Naive thymus-derived CD4-positive, alpha-beta T cell (primary cell): ENCODE measurements at regions not wholly inside any gene's neighbourhood (a gene's known extent, or its start where the extent isn't known, plus 50 kb on each side); places are given as distances from the start of the nearest gene placed in this dataset.

Experiments
- ATAC-seq: fragments of 150-1000 bp; cut with Tn5 transposase; 2 replicates; pipeline ENCODE4 v1.10.0; 2021; ENCODE audit warnings: mild to moderate bottlenecking, moderate library complexity
- CTCF ChIA-PET: fragments of 350-600 bp; sonication (Branson Sonifier 250); formaldehyde crosslinking; loops from one replicate; lab custom pipeline; 2021; ENCODE audit warnings: antibody characterized with exemption; lab: Charles Lee
- POLR2A ChIA-PET: fragments of 350-600 bp; sonication (Branson Sonifier 250); formaldehyde crosslinking; loops from one replicate; lab custom pipeline; 2021; ENCODE audit warnings: antibody characterized with exemption, inconsistent platforms; lab: Charles Lee
- DNase-seq, 9 donors: peaks; one replicate each; pipeline versions ENCODE4 v3.0.0 to v3.0.0-alpha.2; 2020 to 2022; ENCODE audit warnings: mixed read lengths in 1 of 9
- H3K27ac ChIP-seq: one replicate; pipeline ENCODE4 v1.7.0; 2013; ENCODE audit warnings: mild to moderate bottlenecking, low read depth, low read length, moderate library complexity
- H3K27me3 ChIP-seq, 2 donors: one replicate each; pipeline ENCODE4 v1.7.0; 2013; ENCODE audit warnings: low read length in 2 of 2, mild to moderate bottlenecking in 2 of 2, moderate library complexity in 2 of 2; ENCODE audit not compliant: control insufficient read depth in 2 of 2, insufficient read depth in 2 of 2
- H3K36me3 ChIP-seq, 3 experiments: 1 replicate in 2 of 3; 2 replicates in 1 of 3; pipeline ENCODE4 v1.7.0; 2013; ENCODE audit warnings: low read length in 3 of 3, mild to moderate bottlenecking in 3 of 3, moderate library complexity in 1 of 3; ENCODE audit not compliant: insufficient read depth in 3 of 3, control insufficient read depth in 2 of 3
- H3K4me1 ChIP-seq, 2 donors: one replicate each; pipeline ENCODE4 v1.7.0; 2013; ENCODE audit warnings: low read length in 2 of 2, mild to moderate bottlenecking in 2 of 2, moderate library complexity in 1 of 2; ENCODE audit not compliant: control insufficient read depth in 2 of 2, insufficient read depth in 2 of 2
- H3K4me3 ChIP-seq: 2 replicates; pipeline ENCODE4 v1.7.0; 2013; ENCODE audit warnings: mild to moderate bottlenecking, low read length
- H3K9me3 ChIP-seq, 3 experiments: 1 replicate in 2 of 3; 2 replicates in 1 of 3; pipeline ENCODE4 v1.7.0; 2013; ENCODE audit warnings: low read length in 3 of 3; ENCODE audit not compliant: control insufficient read depth in 2 of 3
- H3K27ac Mint-ChIP-seq, 9 donors: one replicate each; pipeline ENCODE4 v1.8.0; 2020 to 2022; ENCODE audit warnings: mixed read lengths in 9 of 9, mild to moderate bottlenecking in 8 of 9, moderate library complexity in 5 of 9, inconsistent platforms in 2 of 9
- H3K27me3 Mint-ChIP-seq, 5 donors: one replicate each; pipeline ENCODE4 v1.8.0; 2021 to 2022; ENCODE audit warnings: mixed read lengths in 5 of 5, mild to moderate bottlenecking in 1 of 5
- H3K36me3 Mint-ChIP-seq, 5 donors: one replicate each; pipeline ENCODE4 v1.8.0; 2020 to 2022; ENCODE audit warnings: mixed read lengths in 5 of 5, mild to moderate bottlenecking in 3 of 5, inconsistent platforms in 1 of 5
- H3K4me1 Mint-ChIP-seq, 7 donors: one replicate each; pipeline ENCODE4 v1.8.0; 2020 to 2022; ENCODE audit warnings: mixed read lengths in 7 of 7, mild to moderate bottlenecking in 3 of 7, inconsistent platforms in 1 of 7
- H3K4me3 Mint-ChIP-seq, 10 donors: one replicate each; pipeline ENCODE4 v1.8.0; 2020 to 2022; ENCODE audit warnings: mild to moderate bottlenecking in 10 of 10, mixed read lengths in 10 of 10, moderate library complexity in 6 of 10, inconsistent platforms in 2 of 10
- H3K9me3 Mint-ChIP-seq, 11 donors: one replicate each; pipeline ENCODE4 v1.8.0; 2020 to 2022; ENCODE audit warnings: mixed read lengths in 11 of 11, mild to moderate bottlenecking in 4 of 11, inconsistent platforms in 1 of 11, moderate library complexity in 1 of 11
- intact Hi-C, 2 donors: fragments of 100-400 bp; cut with micrococcal nuclease; formaldehyde crosslinking; loops; one replicate each; pipeline ENCODE4 v1.15.1; 2023

- intact Hi-C loops, result no loop called here
Observed at GRCh38 chr12:22971701-22972191, 346.8 kb downstream of the ETNK1 start.

GRCh38 chr12:22974865-22975264 lies 349.9 kb downstream of the ETNK1 start:
- Histone ChIP-seq H3K27ac (no peak overlapping the region), H3K27me3 (no peaks in the 10 kb centered on the region), H3K36me3 (no peaks in the 10 kb centered on the region), H3K9me3 (no peaks in the 10 kb centered on the region), H3K4me3 (no peak overlapping the region), H3K4me1 (no peaks in the 10 kb centered on the region)
- Mint-ChIP-seq H3K4me1 (no peaks in the 10 kb centered on the region), H3K9me3 (peaks cover 0 to 8% (median 0%) of the 10 kb centered on the region in 11 donors), H3K27ac (no peak overlapping the region), H3K27me3 (peaks cover 0 to 8% (median 0%) of the 10 kb centered on the region in 5 donors), H3K36me3 (no peaks in the 10 kb centered on the region), H3K4me3 (no peak overlapping the region)
- ChIA-PET POLR2A (no interaction called here), CTCF (no interaction called here)
- no peak for DNase-seq
- intact Hi-C loops, result no loop called here
- ATAC-seq, result no peak

More at GRCh38 chr12:22971701-22972191, 346.8 kb downstream of the ETNK1 start:
- Histone ChIP-seq H3K9me3 (no peaks in the 10 kb centered on the region), H3K27me3 (no peaks in the 10 kb centered on the region), H3K27ac (no peak overlapping the region), H3K4me3 (no peak overlapping the region), H3K4me1 (no peaks in the 10 kb centered on the region), H3K36me3 (no peaks in the 10 kb centered on the region)
- ATAC-seq, result no peak
- Mint-ChIP-seq H3K36me3 (no peaks in the 10 kb centered on the region), H3K4me1 (no peaks in the 10 kb centered on the region), H3K9me3 (peaks cover 0 to 8% (median 0%) of the 10 kb centered on the region in 11 donors), H3K27ac (no peak overlapping the region), H3K27me3 (no peaks in the 10 kb centered on the region), H3K4me3 (no peak overlapping the region)
- no peak for DNase-seq
- CTCF ChIA-PET, result no interaction called here
- POLR2A ChIA-PET, result no interaction called here

- no peak overlapping the region for H3K27ac ChIP-seq
- intact Hi-C loops, result no loop called here
- no peak overlapping the region for H3K4me3 ChIP-seq
- ChIA-PET CTCF (no interaction called here), POLR2A (no interaction called here)
- H3K27me3 Mint-ChIP-seq, result peaks cover 0 to 8% (median 0%) of the 10 kb centered on the region in 5 donors
- H3K9me3 ChIP-seq, result no peaks in the 10 kb centered on the region
- no peak overlapping the region for H3K27ac Mint-ChIP-seq
- ATAC-seq (no peak), DNase-seq (no peak)
- no peak overlapping the region for H3K4me3 Mint-ChIP-seq
- no peaks in the 10 kb centered on the region for H3K36me3 ChIP-seq
- H3K4me1 Mint-ChIP-seq, result no peaks in the 10 kb centered on the region
- peaks cover 0 to 2% (median 0%) of the 10 kb centered on the region in 11 donors for H3K9me3 Mint-ChIP-seq
- no peaks in the 10 kb centered on the region for H3K36me3 Mint-ChIP-seq
- H3K4me1 ChIP-seq, result no peaks in the 10 kb centered on the region
- no peaks in the 10 kb centered on the region for H3K27me3 ChIP-seq
Observed at GRCh38 chr12:22978962-22979361, 354.0 kb downstream of the ETNK1 start.

GRCh38 chr12:22979854-22980469 lies 355.0 kb downstream of the ETNK1 start:
- Mint-ChIP-seq H3K27me3 (peaks cover 0 to 8% (median 0%) of the 10 kb centered on the region in 5 donors), H3K4me3 (no peak overlapping the region), H3K36me3 (no peaks in the 10 kb centered on the region), H3K27ac (no peak overlapping the region), H3K4me1 (no peaks in the 10 kb centered on the region), H3K9me3 (peaks cover 0 to 4% (median 0%) of the 10 kb centered on the region in 11 donors)
- no peaks in the 10 kb centered on the region for H3K4me1 ChIP-seq
- ChIA-PET POLR2A (interaction anchor here (0.7 kb wide), 1 partner anchor 14 kb away, joined by 3 read pairs; no protein-coding TSS in a partner anchor), CTCF (no interaction called here)
- H3K27me3 ChIP-seq, result no peaks in the 10 kb centered on the region
- no peak overlapping the region for H3K4me3 ChIP-seq
- ATAC-seq, result no peak
- intact Hi-C loops, result no loop called here
- no peak for DNase-seq
- H3K27ac ChIP-seq, result no peak overlapping the region
- no peaks in the 10 kb centered on the region for H3K9me3 ChIP-seq
- no peaks in the 10 kb centered on the region for H3K36me3 ChIP-seq

GRCh38 chr12:22981711-22982110 lies 356.7 kb downstream of the ETNK1 start:
- no peak overlapping the region for H3K27ac Mint-ChIP-seq
- POLR2A ChIA-PET, result no interaction called here
- Histone ChIP-seq H3K27ac (no peak overlapping the region), H3K36me3 (no peaks in the 10 kb centered on the region), H3K4me1 (no peaks in the 10 kb centered on the region), H3K4me3 (no peak overlapping the region), H3K27me3 (no peaks in the 10 kb centered on the region), H3K9me3 (no peaks in the 10 kb centered on the region)
- H3K4me1 Mint-ChIP-seq, result no peaks in the 10 kb centered on the region
- no peak overlapping the region for H3K4me3 Mint-ChIP-seq
- DNase-seq, result no peak
- intact Hi-C loops, result no loop called here
- ATAC-seq, result no peak
- CTCF ChIA-PET, result no interaction called here
- H3K27me3 Mint-ChIP-seq, result peaks cover 0 to 8% (median 0%) of the 10 kb centered on the region in 5 donors
- no peaks in the 10 kb centered on the region for H3K36me3 Mint-ChIP-seq
- H3K9me3 Mint-ChIP-seq, result peaks cover 0 to 4% (median 0%) of the 10 kb centered on the region in 11 donors

GRCh38 chr12:22982635-22983034 lies 357.7 kb downstream of the ETNK1 start:
- no peak overlapping the region for H3K4me3 ChIP-seq
- Mint-ChIP-seq H3K36me3 (no peaks in the 10 kb centered on the region), H3K4me3 (no peak overlapping the region), H3K9me3 (peaks cover 0 to 4% (median 0%) of the 10 kb centered on the region in 11 donors), H3K27ac (no peak overlapping the region), H3K4me1 (no peaks in the 10 kb centered on the region), H3K27me3 (peaks cover 0 to 5% (median 0%) of the 10 kb centered on the region in 5 donors)
- H3K9me3 ChIP-seq, result no peaks in the 10 kb centered on the region
- no peaks in the 10 kb centered on the region for H3K27me3 ChIP-seq
- no peaks in the 10 kb centered on the region for H3K36me3 ChIP-seq
- POLR2A ChIA-PET, result no interaction called here
- no peak overlapping the region for H3K27ac ChIP-seq
- ATAC-seq (no peak), DNase-seq (no peak)
- intact Hi-C loops, result no loop called here
- no peaks in the 10 kb centered on the region for H3K4me1 ChIP-seq
- CTCF ChIA-PET, result no interaction called here

- no peak for DNase-seq
- H3K4me3 ChIP-seq, result no peak overlapping the region
- no peaks in the 10 kb centered on the region for H3K9me3 ChIP-seq
- ATAC-seq, result no peak
- POLR2A ChIA-PET, result no interaction called here
- H3K36me3 Mint-ChIP-seq, result no peaks in the 10 kb centered on the region
- no peaks in the 10 kb centered on the region for H3K36me3 ChIP-seq
- H3K4me1 Mint-ChIP-seq, result no peaks in the 10 kb centered on the region
- no peak overlapping the region for H3K27ac ChIP-seq
- no peak overlapping the region for H3K4me3 Mint-ChIP-seq
- intact Hi-C loops, result no loop called here
- no peaks in the 10 kb centered on the region for H3K4me1 ChIP-seq
- H3K27me3 Mint-ChIP-seq, result peaks cover 0 to 4% (median 0%) of the 10 kb centered on the region in 5 donors
- no peak overlapping the region for H3K27ac Mint-ChIP-seq
- no peaks in the 10 kb centered on the region for H3K27me3 ChIP-seq
- H3K9me3 Mint-ChIP-seq, result peaks cover 0 to 4% (median 0%) of the 10 kb centered on the region in 11 donors
- CTCF ChIA-PET, result no interaction called here
Observed at GRCh38 chr12:22986997-22987396, 362.0 kb downstream of the ETNK1 start.
